ENCODE measurements at regions not wholly inside any gene's neighbourhood (a gene's known extent, or its start where the extent isn't known, plus 50 kb on each side); places are given as distances from the start of the nearest gene placed in this dataset.

DNA sequence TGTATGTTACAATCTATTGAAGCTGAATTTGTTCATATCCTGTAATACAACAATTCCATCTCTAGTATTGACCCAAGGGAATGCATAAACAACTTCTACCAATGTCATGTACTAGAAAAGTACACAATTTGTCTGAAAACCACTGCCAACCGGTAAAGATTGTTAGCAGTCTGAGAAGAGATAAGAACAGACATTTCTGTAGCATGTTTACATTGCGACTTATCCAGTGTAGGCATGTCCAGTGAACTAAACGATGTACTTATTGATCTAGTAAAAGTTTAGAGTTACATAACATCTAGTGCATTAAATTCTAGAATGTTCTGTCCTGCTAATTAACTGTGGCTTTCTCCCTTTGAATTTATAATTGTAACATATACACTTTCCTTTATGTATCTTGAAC is 425.9 kb downstream of the SLITRK6 start:
- no peak for TF ChIP-seq CTCF (IDR thresholded peaks at IDR 0.05; ENCODE audit: low read depth, low read length, poor library complexity, severe bottlenecking)
- TF ChIP-seq EZH2phosphoT487 (IDR thresholded peaks at IDR 0.05; ENCODE audit: borderline replicate concordance, low read length): no peak

Measured in DOHH2 (cell line).